ENCODE measurements at regions not wholly inside any gene's neighbourhood (a gene's known extent, or its start where the extent isn't known, plus 50 kb on each side); places are given as distances from the start of the nearest gene placed in this dataset.
"Not testable (repeated sequence)": the region's sequence is repeated elsewhere in the genome, so short reads cannot be mapped to it uniquely, and the experiment has no call there.

DNA sequence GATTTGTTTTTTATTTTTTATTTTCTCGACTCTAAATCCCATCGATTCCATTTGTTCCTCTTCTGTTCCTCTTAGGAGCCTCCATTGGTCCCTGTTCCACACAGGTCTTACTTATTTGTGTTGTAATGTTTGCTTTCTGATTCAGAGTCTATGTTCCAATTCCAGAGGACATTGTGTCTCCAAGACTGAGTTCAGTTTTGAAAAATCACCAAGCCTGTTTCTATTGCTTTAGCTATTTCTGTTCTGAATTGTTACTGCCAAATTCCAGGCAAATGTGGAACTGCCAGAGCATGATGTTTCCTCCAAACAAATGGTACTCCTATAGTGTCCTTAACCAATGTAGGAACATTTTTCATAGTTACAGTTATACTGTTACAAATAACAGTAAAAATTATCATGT lies 270.9 kb upstream of the SPTLC3 start:
- DNase-seq (ENCODE audit: low spot score), result no peak

DNA sequence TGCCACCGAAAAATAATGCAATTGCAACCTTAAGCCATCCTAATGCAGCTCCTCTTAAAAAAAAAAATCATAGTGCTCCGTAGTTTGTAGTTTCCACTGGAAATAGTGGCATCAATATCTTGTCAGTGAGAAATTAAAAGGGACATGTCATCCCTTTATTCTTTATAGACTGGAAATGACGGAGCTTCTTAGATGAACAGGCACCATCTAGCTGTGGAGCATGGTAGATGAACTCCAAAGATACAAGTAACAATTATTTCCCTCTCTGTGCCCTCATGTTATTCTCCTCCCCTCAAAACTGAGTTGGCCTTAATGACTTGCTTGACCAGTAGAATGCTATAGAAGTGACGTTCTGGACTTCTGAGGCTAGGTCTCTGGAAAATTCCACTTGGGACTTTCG lies 268.1 kb upstream of the SPTLC3 start:
- peak; percentile 10 for DNase-seq (ENCODE audit: low spot score)

DNA sequence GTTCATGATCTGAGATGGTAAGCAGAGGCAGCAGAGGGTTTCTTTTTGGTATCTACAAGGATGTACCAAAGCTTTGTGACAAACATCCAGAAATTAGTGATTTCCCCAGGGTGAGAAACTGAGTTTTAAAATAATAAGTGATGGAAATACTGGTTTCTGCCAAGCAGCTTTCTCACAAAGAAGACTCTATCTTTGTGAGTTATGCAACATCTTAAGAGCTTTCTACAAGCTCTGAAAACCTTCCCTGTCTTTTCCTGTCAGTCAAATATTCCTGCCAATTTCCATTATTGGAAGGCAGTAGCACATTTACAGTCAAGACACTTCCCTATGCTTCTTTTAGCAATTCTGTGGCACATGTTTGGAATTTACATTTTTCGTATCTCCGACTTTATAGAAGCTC lies 264.7 kb upstream of the SPTLC3 start:
- no peak for DNase-seq (ENCODE audit: low spot score)

DNA sequence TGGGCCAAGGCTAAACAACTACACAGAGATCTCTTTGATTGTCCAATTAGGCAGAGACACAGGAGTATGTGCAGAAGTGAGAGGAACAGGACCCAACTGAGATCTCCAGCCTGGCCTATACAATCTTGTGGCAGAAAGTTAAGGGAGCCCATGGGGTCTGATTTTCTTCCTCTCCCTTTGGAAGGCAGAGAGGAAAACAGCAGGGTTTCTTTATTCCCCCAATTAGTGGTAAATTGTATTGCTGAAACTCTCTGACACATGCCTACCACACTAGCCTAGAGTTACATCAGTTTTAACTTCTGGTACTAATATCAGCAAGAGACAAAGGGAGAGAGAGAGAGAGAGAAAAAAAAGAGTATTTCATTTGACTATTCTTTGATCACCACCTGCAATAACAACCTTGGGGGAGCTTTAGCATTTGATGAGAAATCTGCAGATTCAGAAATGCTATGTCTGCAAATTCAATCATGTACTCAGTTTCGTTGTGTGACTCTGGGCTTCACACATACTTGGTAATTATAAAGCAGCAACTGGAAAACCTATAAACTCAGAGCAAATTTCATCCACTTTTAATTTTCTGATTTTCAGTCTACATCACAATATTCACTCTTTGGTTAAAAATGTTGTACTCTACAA lies 260.3 kb upstream of the SPTLC3 start:
- no peak for DNase-seq (ENCODE audit: low spot score)

DNA sequence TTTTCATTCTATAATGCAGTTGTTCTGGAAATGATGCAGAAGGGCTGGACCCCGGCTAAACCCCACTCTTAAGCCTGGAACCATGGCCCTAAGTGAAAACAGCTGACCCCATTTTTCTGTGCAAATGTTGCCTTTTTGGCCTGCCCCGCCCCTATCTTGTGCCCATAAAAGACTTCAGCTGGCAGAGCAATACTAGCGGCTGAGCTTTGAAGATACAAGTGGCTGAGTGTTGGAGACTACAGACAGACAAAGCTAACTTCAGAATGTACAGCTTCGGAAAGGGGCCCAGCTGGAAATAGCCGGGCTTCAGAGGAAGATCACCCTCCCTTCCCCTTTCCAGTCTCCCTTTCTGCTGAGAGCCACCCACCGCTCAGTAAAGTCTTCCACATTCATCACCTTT lies 258.6 kb upstream of the SPTLC3 start:
- no peak for DNase-seq (ENCODE audit: low spot score)

DNA sequence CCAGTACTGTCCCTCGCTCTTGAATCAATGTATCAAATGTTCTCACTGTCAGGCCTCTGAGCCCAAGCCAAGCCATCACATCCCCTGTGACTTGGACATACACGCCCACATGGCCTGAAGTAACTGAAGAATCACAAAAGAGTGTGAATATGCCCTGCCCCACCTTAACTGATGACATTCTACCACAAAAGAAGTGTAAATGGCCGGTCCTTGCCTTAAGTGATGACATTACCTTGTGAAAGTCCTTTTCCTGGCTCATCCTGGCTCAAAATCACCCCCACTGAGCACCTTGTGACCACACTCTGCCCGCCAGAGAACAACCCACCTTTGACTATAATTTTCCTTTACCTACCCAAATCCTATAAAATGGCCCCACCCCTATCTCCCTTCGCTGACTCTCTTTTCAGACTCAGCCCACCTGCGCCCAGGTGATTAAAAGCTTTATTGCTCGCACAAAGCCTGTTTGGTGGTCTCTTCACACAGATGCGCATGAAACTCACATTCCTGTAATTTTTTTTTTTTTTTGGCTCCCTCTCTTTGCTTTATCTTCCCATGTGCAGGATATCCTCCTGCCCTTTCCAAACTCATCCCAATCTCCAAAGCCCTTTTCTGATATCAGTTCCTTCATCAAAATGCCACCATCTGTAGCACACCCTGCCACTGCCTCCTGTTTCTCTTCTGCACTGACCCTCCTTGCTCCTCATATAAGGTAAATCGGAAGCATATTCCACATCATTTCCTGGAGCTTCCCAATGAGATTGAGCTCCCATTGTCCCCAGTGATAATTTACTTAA lies 255.7 kb upstream of the SPTLC3 start:
- not testable (repeated sequence) for DNase-seq (ENCODE audit: low spot score)

DNA sequence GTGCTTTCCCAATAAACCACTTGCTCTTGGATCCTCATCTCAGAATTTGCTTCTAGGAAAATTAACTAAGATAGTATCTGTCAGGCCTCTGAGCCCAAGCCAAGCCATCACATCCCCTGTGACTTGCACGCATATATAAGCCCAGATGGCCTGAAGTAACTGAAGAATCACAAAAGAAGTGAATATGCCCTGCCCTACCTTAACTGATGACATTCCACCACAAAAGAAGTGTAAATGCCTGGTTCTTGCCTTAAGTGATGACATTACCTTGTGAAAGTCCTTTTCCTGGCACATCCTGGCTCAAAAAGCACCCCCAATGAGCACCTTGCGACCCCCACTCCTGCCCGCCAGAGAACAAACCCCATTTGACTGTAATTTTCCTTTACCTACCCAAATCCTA lies 255.0 kb upstream of the SPTLC3 start:
- not testable (repeated sequence) for DNase-seq (ENCODE audit: low spot score)

DNA sequence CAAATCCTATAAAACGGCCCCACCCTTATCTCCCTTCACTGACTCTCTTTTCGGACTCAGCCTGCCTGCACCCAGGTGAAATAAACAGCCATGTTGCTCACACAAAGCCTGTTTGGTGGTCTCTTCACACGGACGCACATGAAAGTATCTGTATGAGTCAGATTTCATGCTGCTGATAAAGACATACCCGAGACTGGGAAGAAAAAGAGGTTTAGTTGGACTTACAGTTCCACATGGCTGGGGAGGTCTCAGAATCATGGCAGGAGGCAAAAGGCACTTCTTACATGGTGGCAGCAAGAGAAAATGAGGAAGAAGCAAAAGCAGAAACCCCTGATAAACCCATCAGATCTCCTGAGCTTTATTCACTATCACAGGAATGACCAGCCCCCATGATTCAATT lies 249.3 kb upstream of the SPTLC3 start:
- not testable (repeated sequence) for DNase-seq (ENCODE audit: low spot score)

DNA sequence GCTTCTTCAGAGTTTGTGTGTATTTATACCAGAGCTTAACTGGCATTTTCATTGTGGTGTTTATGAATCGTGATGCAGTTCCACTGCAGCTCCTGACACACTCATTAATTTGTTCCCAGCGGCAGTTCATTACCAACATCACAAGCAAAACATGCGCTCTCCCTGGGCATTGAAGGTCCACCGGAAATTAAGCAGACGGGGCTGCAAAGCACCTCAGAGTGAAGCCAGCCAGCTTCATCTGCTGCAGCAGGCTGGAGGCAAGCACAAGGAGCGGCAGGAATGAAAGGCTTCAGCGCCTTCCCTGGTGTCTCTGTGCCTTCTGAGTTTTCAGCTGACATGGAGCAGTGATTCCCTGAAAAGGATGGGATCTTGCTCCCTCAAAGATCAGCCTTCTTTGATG lies 246.0 kb upstream of the SPTLC3 start:
- no peak for DNase-seq (ENCODE audit: low spot score)

DNA sequence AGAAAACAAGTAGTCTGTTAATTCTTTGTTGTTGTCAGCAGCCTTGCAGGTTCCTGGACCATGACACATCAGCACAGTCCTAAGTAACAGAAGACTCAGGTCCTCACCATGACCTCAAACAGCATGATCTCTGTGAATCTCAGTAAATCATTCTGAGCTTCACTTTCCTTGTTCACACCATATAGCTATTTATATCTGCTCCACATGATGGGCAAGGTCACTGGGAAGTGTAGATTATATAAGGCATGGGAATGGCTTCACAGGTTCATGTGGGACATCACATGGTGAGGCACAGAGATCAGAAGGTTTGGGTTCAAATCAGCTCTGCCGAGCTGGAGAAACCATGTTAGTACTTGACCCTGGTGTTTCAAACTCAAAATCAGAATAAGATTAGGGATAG lies 245.4 kb upstream of the SPTLC3 start:
- DNase-seq (ENCODE audit: low spot score), result no peak

DNA sequence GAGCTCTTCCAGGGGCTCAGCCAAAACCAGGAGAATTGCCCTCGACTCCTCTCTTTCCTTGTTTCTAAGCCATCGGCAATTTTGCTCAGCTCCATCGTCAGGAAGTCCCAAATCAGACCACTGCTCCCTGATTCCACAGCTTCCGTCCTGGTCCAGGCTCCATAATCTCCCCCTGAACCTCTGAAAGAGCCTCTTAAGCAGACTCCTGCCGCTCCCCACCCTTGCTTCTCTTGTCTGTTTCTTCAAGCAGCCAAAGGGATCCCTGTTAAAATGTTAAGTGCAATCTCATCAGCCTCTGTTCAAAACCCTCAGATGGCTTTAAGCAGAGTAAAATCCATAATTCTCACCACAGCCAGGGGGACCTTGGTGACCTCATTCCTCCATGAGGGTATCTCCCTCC lies 244.7 kb upstream of the SPTLC3 start:
- DNase-seq (ENCODE audit: low spot score), result no peak

DNA sequence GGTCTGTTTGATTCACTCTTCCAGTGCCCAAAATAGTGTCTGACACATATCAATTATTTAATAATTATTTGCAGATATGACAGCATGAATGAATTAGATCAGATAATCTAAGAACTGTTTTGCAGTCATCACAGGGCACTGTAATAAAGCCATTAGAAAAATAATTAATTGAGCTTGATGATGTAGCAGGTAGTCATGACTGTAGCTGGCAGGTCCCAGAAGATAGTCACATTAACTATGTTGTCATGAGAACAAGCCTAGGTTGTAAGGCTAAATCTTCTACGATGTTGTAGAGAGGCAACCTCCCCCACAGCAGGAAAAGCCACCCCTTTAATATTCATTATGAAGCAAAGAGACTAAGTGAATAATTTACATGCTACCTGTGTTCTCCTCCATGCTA lies 243.9 kb upstream of the SPTLC3 start:
- no peak for DNase-seq (ENCODE audit: low spot score)

DNA sequence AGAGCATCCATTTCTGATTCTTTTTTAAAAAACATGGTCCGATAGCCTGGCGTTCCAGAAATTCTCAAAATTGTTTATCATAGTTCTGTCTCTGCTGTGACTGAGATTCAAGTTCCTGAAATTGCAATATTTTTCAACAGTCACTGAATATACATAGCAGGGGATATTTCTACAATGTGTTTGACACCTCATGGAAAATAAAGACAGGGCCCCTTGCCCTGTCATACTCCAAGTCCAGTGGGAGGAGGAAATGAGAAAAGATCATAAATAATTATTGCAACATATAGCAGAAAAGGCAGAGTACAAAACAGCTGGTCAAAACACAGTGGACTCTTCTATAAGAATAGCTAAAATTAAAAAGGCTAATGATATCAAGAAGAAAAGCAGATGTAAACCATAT lies 234.8 kb upstream of the SPTLC3 start:
- DNase-seq (ENCODE audit: low spot score), result no peak

DNA sequence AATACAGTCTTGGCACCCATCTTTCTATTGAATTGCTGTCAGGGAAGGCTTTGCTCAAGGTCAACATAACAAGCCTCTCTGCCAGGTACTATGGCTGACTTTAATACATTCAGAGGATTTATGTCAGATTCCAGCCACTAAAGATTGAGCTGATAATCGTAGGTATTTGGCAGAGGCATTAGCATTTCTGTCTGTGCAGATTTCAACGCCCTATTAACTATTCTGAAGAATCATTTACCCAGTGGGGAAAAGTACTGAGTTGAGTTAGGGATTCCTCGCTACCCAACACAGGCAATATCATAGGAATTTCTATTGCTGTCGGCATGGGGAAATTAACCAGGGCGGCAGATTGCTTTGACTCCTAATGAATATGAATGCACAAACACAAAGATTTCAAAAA lies 233.7 kb upstream of the SPTLC3 start:
- DNase-seq (ENCODE audit: low spot score), result no peak

DNA sequence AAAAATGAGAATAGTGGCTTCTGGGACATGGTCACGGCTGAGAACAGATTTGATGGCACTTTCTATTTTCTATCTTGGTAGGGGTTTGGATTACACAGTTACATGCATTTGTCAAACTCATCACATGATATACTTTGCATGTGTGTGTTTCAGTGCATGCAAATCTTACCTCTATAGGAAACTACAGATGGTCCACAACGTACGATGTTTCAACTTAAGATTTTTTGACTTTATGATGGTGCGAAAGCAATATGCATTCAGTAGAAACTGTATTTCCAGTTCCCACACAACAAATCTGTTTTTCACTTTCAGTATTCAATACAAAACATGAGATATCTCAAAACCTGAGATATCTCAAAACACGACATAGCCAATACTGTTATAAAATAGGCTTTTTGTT lies 231.8 kb upstream of the SPTLC3 start:
- DNase-seq (ENCODE audit: low spot score), result no peak

DNA sequence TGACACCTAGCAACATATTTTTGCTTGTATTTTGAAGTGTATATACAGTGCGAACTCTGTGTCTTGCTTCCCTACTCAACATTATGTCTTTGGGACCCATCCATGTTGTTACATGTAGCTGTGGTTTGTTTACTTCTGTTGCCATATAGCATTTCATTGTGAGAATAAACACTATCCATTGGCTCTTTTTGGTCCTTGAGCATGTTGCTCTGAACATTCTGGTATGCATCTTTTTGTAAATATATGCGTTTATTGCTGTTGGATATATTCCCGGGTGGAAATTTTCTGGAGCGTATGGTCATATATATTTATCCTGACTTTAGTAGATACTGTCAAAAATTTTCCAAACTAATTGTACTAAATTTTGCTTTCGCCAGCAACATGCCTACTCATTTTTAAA lies 222.5 kb upstream of the SPTLC3 start:
- no peak for DNase-seq (ENCODE audit: low spot score)

DNA sequence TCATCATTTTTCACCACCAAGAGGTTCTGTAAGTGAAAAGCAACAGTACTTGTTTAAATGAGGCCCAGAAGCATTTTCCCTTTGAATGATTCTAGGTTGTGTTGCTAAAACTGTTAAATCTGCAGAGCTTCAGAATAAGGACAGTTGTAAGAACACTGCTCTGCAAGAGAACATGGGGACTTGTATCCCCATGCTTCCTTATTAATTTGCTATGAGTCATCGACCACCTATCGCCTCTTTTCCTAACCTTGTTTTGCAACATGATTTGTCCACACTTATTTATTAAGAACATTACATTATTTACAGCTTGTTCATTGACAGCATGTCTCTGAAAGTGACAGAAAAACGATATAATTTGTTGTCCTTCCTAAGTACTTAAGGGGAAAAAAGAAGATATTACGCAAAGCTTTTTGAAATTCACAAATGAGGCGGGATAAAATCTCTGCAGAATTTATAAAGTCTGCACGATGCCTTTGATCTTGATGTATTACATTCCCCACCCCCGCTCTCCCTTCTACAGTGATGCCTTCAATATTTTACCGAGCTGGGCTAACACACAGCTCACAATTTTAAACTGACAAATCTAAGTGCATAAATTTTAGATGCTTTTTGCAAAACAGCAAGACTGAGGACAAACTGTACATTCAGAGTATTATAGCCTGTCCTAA lies 220.0 kb upstream of the SPTLC3 start:
- DNase-seq (ENCODE audit: low spot score), result peak; percentile 33

DNA sequence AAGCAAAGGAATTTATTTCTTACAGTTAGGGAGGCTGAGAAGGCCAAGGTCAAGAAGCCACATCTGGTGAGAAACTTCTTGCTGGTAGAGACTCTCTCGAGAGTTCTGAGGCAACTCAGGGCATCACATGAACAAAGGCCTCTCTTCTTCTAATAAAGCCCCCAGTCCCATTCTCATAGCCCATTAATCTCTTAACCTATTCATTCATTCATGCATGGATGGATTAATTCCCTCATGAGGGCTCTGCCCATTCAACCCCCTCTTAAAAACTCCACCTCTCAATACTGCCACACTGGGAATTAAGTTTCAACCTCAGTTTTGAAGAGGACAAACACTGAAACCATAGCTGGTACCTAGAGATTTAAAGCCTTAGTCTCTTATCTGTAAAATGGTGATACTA lies 217.9 kb upstream of the SPTLC3 start:
- no peak for DNase-seq (ENCODE audit: low spot score)

DNA sequence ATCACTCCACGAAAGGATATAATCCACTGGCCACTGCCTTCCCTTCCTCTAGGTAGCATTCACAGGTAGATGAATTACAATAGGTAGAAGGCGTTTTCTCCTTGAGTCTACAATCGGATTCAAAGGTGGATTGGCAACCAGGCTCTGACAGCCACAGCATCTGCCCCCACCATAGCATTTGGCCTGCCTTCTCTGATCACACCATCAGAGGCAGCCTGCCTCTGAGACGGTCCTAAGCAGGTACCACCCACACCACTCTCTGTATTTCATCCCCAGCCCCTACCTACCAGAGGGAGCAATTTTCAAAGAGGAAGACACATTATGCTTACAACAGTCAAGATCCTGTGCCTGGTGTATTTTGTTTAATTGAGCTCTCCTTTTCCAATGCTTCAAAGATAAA lies 210.5 kb upstream of the SPTLC3 start:
- DNase-seq (ENCODE audit: low spot score), result no peak

DNA sequence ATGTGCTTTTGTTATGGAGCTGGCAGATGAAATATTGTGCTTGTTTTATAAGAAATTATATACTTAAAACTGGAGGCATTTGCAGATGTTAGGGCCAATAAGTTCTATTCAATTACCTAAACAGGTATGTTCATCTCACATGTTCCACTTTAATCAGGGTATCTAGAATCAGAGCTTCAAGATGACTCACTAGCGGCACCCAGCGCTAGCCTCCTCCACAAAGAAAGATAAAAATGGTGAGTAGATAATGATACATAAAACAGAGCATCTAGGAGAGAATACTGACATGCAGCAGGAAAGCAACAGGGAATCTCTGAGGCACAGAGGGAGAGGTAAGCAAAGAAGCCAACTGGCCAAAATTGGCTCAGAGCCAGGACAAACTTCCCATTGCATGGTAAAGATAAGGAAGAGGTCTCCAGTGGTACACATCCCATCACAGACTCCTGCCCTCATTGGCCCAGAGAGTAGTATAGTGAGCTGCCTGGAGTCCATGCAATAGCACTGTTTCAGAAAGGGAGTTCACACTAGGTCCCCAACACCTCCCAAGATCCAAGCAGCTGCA lies 200.7 kb upstream of the SPTLC3 start:
- DNase-seq (ENCODE audit: low spot score), result no peak

DNA sequence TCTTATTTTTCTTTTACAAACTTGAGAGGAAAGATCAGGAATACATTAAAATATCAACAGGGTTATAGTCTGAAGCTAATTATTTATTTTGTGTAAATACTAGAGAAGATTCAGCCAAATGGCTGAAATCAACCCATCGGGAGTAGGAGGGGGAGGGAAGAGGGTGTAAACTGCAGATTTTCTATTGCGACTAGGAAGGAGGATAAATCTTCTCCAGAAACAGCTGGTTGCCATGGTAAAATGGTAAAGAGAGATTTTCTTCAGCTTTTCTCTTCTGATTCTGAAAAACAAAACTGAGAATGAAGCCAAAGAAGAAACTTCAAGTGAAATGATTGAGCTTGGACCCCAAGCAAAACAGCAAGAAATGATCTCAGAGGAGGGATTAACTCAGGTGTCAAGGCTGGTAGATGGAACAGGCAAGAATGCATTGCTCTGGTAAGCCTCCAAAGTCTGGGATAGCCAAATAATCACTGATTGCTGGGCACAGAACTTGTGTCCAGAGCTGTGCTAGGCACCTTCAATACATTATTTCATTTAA lies 193.5 kb upstream of the SPTLC3 start:
- DNase-seq (ENCODE audit: low spot score), result no peak

DNA sequence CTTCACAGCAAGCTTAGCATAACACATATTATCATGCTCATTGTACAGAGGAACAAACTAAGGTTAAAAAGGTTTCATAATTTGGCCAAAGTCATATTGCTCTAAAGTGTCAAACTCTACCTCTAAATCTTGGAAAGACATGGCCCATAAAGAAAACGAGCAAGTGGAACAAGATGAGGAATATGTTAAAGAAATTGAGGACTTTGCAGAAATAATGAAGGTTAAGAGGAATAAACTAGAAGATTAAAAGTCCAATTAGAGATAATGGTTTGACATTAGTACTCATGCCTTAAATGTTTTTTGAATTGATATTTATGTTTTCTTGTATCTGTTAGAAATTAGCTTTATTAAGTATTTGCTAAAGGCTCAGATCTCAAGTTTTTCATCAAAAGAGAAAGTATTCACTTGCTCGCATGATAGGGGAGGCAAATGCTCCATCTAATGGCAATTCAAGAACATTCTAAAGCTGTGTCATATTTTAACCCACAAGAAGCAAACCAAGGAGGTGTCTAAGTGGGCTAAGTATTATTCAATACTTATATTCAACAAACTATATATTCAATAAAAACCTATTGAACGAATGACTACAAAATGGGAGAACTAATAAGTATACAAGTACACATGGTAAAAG lies 192.9 kb upstream of the SPTLC3 start:
- no peak for DNase-seq (ENCODE audit: low spot score)

Data from SW480 (cell line).